ENCODE measurements at regions not wholly inside any gene's neighbourhood (a gene's known extent, or its start where the extent isn't known, plus 50 kb on each side); places are given as distances from the start of the nearest gene placed in this dataset.

GRCh38 chr7:27300421-27300820 is 57.8 kb downstream of the EVX1 start:
- no peak for TF ChIP-seq MAX (IDR thresholded peaks at IDR 0.05)
- TF ChIP-seq ZBTB33 (IDR thresholded peaks at IDR 0.05; ENCODE audit: extremely low read depth, insufficient replicate concordance, low read length): no peak
- TF ChIP-seq CTCF (IDR thresholded peaks at IDR 0.05 in 2 of 3, conservative IDR thresholded peaks at IDR 0.05 in 1 of 3; ENCODE audit: borderline replicate concordance in 1 of 3, insufficient read depth in 1 of 3, low read depth in 2 of 3, low read length in 2 of 3): no peak
- no peak for TF ChIP-seq EZH2 (IDR thresholded peaks at IDR 0.05)
- TF ChIP-seq SP1 (IDR thresholded peaks at IDR 0.05; ENCODE audit: low read depth): no peak
- no peak for TF ChIP-seq YY1 (IDR thresholded peaks at IDR 0.05; ENCODE audit: extremely low read depth, insufficient replicate concordance, low read depth, low read length)
- TF ChIP-seq REST (IDR thresholded peaks at IDR 0.05; ENCODE audit: low read depth): no peak
- no peak for TF ChIP-seq POLR2AphosphoS5 (IDR thresholded peaks at IDR 0.05; ENCODE audit: low read depth, low read length)
